ENCODE measurements at regions not wholly inside any gene's neighbourhood (a gene's known extent, or its start where the extent isn't known, plus 50 kb on each side); places are given as distances from the start of the nearest gene placed in this dataset.
"Not testable (repeated sequence)": the region's sequence is repeated elsewhere in the genome, so short reads cannot be mapped to it uniquely, and the experiment has no call there.

DNA sequence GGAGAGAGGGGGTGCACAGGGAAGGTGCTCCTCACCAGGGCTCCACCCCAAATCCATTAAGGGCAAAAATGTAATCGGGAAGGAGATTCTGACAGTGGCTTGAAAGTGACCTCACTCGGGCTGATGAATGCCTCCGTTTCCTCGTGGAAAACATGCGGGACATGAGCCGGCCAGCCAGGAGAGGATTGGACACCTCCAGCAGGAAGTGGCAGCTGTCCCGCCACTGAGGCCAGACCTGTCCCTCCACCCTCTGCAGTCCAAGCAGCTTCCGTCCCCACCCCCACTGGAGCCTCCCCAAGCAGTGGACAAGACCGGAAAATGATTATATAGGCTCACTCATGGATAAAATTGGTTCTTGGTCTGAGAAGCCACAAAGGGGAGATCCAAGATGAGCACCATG is 82.1 kb upstream of the CCL1 start:
- Mint-ChIP-seq H3K4me3 (no peak overlapping the region), H3K9me3 (no peaks in the 10 kb centered on the region), H3K4me1 (no peaks in the 10 kb centered on the region), H3K27me3 (peaks cover 67% of the 10 kb centered on the region), H3K27ac (no peak overlapping the region), H3K36me3 (no peaks in the 10 kb centered on the region)
- ATAC-seq: no peak

DNA sequence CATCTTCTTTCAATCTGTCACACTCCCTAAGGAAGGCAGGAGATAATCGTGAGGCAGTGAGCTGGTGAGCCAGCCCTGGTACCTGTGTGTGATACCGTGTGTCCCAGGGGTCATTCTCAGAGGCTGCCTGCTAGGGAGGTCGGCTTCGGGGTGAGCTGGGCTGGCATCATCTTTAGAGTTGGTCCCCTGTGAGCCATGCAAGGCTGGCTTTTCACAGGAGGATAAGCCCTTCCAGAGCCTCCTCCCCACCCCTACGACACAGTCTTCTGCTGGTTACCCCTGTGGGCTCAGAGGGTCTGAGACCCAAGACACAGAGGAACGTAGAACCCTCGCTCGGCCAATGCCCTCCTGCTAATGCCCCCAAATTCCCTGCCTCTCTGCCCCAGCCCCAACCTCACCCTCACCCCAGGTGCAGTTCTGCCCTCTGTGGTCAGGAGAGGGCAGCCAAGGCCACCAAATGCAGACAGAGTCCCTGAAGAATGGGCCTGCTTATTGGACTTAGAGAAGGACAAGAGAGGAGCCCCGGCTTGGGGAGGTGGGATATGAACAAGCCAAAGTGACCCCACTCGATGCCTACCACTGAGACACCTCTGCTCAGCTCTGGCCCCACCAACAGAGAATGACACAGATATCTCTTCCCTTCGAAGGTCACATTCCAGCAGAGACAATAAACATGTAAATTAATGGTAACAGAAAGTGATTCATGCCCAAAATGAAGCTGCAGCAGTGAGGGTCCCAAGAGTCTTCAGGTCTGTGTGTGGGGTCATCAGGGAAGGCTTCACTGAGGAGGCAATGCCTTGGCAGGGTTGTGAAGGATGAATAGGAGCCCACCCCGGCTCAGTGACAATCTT is 80.8 kb upstream of the CCL1 start:
- Mint-ChIP-seq H3K36me3 (no peaks in the 10 kb centered on the region), H3K9me3 (no peaks in the 10 kb centered on the region), H3K27me3 (peaks cover 72% of the 10 kb centered on the region), H3K4me3 (no peak overlapping the region), H3K27ac (no peak overlapping the region), H3K4me1 (no peaks in the 10 kb centered on the region)
- peak; percentile 29 for ATAC-seq

DNA sequence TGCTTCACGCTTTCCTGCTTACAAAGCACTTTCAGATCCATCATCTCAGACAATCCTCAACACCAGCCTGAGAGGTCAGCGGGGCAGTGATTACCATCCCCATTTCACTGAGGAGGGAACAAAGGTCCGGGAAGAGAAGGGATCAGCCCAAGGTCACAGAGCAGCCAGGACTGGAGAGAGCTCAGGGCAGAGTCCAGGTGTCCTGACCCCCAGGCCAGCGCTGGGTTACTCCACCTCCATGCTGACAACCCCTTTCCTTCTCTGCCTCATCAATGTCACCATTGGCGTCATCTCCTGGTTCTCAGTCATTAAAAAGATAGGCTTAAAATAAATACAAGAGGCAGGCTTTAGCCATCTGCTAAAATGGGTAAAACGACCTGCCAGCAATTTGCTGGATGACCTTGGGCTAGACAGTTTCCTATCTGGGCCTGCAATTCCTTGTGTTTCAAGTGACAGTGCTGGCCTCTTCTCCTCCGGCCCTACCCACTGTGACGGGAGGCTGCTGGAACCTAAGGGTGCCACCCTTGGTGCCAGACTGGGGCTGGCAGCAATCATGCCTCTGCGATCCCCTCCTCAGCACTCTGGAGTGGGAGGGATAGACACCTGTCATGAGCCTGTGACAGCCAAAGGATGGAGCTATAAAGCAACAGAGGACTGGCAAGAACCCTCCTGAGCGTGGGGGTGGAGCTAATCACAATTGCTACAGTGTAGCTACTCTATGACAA is 79.5 kb upstream of the CCL1 start:
- no peaks in the 10 kb centered on the region for H3K4me1 Mint-ChIP-seq
- H3K9me3 Mint-ChIP-seq: no peaks in the 10 kb centered on the region
- H3K36me3 Mint-ChIP-seq: no peaks in the 10 kb centered on the region
- peaks cover 61% of the 10 kb centered on the region for H3K27me3 Mint-ChIP-seq
- no peak overlapping the region for H3K4me3 Mint-ChIP-seq
- ATAC-seq: no peak
- H3K27ac Mint-ChIP-seq: no peak overlapping the region

DNA sequence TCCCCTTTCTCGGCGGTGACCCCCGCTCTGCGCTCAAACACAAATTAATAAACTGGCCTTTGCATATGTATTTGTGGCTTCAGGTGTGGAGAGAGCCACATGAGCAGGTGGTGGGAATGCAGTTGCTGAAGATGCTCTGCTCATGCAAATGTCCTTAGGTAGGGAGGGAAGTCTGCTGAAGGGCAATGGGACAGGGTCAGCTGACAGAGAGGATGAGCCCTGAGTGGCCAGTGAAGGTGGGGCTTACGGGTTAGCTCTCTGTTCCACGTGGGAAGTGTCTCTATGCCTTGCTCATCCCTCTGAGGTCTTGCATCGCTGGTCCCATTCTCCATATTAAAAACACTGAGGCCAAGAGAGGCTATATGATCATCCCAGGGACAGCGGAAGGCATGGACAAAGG is 74.2 kb upstream of the CCL1 start:
- Mint-ChIP-seq H3K9me3 (no peaks in the 10 kb centered on the region), H3K4me1 (no peaks in the 10 kb centered on the region), H3K4me3 (no peak overlapping the region), H3K36me3 (no peaks in the 10 kb centered on the region), H3K27ac (no peak overlapping the region), H3K27me3 (peaks cover 38% of the 10 kb centered on the region)
- ATAC-seq: no peak

DNA sequence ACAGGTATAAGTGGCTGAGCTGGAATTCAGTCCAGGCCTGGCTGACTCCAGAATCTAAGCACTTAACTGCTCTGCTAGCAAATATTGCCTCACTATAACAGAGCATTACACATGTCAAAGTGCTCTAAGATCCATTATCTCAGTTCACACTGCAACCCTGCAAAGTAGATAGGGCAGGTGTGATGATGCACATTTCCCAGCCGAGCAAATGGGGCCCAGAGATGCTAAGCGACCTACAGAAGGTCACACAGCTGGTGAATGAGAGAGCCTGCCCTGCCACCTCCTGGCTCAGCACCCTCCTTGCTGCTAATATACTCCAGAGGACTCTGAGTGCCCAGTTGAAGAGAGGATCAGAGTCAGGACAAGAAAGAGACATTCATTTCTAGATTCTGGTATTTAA is 73.6 kb upstream of the CCL1 start:
- Mint-ChIP-seq H3K27me3 (peaks cover 38% of the 10 kb centered on the region), H3K27ac (no peak overlapping the region), H3K36me3 (no peaks in the 10 kb centered on the region), H3K4me1 (no peaks in the 10 kb centered on the region), H3K4me3 (no peak overlapping the region), H3K9me3 (no peaks in the 10 kb centered on the region)
- ATAC-seq: no peak

DNA sequence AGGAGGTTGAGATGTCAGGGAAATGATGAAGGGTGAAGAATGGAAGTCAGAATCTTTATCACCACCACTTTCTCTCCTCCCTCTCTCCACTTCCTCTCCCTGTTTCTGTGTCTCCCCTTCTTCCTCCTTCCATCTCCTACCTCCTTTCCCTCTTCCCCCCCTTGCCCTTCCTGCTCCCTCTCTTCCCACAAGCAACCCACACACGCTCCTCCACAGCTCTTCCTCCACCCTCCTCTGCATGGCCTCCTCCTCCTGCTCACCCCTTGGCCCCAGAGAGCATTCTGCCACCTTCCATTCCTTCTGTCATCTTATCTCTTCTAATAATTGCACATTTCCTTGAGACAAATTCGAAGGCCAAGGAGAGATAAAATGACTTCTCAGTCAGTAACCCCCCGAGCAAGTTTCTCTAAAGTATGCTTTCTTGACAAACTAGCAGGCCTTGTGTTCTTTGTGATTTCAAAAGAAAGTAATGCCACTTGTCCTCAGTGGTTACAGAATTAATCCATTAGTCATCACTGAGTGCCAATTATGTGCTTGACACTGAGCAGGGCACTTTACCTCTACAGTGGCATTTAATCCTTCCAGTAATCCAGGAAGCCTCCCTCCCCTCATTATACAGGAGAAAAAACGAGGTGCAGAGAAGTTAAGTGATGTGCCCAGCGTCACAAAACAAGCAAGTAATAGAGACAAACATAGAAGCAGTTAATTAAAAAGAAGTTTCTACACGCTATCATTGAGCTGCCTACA is 72.3 kb upstream of the CCL1 start:
- H3K4me3 Mint-ChIP-seq: no peak overlapping the region
- peaks cover 28% of the 10 kb centered on the region for H3K27me3 Mint-ChIP-seq
- H3K27ac Mint-ChIP-seq: no peak overlapping the region
- no peaks in the 10 kb centered on the region for H3K9me3 Mint-ChIP-seq
- no peaks in the 10 kb centered on the region for H3K36me3 Mint-ChIP-seq
- ATAC-seq: no peak
- no peaks in the 10 kb centered on the region for H3K4me1 Mint-ChIP-seq

DNA sequence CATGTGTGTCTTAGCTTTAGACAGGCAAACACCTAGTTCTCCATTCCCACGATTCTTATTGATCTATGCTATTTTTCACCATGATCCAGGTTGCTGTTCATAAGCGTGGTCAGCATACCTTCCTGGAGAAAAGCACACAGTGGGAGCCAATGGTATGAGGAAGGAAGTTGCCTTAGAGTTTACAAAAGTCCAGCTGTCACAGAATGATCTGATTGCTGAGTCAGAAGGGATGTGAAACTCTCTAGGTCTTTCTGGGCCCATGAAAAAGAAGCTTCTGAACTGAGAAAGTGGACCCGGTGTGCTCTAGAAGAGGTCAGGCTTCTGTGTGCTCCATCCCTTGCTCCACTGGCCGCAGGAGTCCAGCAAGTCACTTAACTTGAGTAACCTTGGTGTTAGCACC is 71.0 kb upstream of the CCL1 start:
- ATAC-seq: no peak
- H3K27ac Mint-ChIP-seq: no peak overlapping the region
- H3K4me3 Mint-ChIP-seq: no peak overlapping the region
- no peaks in the 10 kb centered on the region for H3K9me3 Mint-ChIP-seq
- peaks cover 32% of the 10 kb centered on the region for H3K27me3 Mint-ChIP-seq
- no peaks in the 10 kb centered on the region for H3K36me3 Mint-ChIP-seq
- no peaks in the 10 kb centered on the region for H3K4me1 Mint-ChIP-seq

DNA sequence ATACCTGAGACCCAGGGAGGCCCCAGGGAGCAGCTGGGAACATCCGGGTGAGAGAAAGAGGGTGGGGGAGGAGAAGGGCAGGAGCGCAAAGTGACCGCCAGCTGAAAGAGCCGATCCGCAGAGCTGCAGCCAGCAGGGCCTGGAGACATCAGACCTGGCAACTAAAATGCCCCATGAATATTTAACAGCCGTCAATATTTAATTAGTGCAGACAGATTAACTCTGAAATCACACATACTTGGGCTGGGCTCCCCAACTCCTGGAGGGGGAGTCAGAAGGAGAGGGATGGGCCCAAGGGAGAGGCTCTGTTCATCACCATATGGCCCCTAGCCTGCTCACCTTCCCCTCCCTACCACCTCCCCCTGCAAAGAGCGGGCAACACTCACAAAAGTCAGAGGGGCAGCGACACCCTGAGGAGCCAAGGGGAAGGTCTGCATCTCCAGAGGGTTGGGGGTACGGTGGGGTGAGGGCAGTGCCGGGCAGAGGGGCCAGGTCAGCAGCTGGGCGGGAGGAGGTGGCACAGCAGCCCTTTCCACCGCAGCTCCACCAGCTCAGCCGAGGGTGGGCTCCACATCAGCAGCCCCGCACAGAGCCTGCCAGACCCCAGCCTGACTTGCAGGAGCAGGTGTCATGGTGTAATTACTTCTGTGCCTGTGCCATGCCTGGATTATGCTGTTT is 61.9 kb upstream of the CCL1 start:
- Mint-ChIP-seq H3K27me3 (peaks cover 52% of the 10 kb centered on the region), H3K4me3 (no peak overlapping the region), H3K9me3 (no peaks in the 10 kb centered on the region), H3K36me3 (no peaks in the 10 kb centered on the region), H3K27ac (no peak overlapping the region), H3K4me1 (peaks cover 13% of the 10 kb centered on the region)
- no peak for ATAC-seq

DNA sequence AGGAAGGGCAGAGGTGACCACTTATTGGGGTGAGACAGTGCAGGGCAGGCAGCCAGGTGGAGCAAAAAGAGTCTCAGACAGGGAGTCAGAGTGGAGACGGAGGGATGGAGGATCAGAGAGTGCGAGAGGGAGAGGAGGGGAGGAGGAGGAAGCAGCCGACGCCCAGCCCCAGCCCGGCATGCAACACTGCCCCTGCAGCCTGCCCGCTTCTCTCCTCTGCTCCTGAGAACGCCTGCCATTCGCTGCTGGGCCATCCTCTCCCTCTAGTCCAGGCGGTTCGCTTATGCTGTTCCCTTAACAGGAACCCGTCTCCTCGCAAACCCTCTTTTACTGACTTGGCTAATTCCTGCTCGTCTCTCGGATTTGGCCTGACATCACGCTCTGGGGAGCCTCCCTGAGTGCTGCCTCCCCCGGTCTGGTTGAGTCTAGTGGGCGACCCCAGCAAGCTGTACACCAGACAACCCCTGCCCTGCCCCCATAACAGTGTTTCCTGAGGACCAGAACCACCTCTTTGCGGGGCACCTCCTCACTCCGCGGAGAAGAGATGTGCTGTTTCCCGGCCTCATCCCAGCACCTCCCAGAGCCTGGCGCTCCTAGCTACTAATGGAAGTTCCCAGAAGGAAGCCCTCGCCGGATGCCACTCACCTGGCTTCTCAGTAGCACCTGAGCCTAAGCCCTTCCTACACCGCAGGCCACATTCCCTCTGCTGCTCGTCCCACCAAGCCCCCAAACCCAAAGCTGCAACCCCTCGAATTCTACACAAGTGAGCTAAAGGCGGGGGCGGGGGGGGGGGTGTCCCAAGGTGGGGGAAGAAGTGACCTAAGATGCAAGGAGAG is 61.2 kb upstream of the CCL1 start:
- H3K36me3 Mint-ChIP-seq: no peaks in the 10 kb centered on the region
- peak overlapping the region; percentile 36 for H3K27ac Mint-ChIP-seq
- ATAC-seq: no peak
- H3K9me3 Mint-ChIP-seq: no peaks in the 10 kb centered on the region
- H3K4me1 Mint-ChIP-seq: peaks cover 13% of the 10 kb centered on the region
- peaks cover 48% of the 10 kb centered on the region for H3K27me3 Mint-ChIP-seq
- H3K4me3 Mint-ChIP-seq: peak overlapping the region; percentile 79

DNA sequence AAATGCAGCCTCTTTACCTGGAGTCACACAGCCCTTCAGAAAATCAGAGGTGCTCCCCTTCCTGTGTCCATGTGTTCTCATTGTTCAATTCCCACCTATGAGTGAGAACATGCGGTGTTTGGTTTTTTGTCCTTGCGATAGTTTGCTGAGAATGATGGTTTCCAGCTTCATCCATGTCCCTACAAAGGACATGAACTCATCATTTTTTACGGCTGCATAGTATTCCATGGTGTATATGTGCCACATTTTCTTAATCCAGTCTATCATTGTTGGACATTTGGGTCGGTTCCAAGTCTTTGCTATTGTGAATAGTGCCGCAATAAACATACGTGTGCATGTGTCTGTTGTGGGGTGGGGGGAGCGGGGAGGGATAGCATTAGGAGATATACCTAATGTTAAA is 60.3 kb upstream of the CCL1 start:
- peaks cover 48% of the 10 kb centered on the region for H3K27me3 Mint-ChIP-seq
- H3K4me1 Mint-ChIP-seq: peaks cover 13% of the 10 kb centered on the region
- H3K27ac Mint-ChIP-seq: peak overlapping the region; percentile 36
- H3K36me3 Mint-ChIP-seq, ATAC-seq, H3K9me3 Mint-ChIP-seq, H3K4me3 Mint-ChIP-seq: not testable (repeated sequence)

DNA sequence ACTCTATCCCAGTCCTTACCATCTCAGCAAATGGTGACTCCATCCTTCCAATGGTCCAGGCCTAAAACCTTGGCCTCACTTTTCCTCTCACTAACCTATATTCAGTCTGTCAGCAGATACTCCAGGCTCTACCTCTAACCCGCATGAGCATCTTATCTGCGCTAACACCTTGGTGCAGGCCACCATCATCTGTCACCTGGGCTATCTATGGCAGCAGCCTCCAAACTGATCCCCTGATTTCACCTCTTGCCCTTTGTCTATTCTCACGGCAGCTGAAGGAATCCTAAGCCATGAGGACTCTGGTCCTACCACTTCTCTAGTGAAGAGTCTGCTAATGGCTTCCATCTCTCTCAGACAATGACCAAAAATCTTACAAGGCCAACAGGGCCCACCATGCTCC is 57.9 kb upstream of the CCL1 start:
- Mint-ChIP-seq H3K27ac (no peak overlapping the region), H3K4me3 (no peak overlapping the region), H3K27me3 (peaks cover 40% of the 10 kb centered on the region), H3K36me3 (no peaks in the 10 kb centered on the region), H3K4me1 (peaks cover 13% of the 10 kb centered on the region), H3K9me3 (no peaks in the 10 kb centered on the region)
- ATAC-seq: no peak

DNA sequence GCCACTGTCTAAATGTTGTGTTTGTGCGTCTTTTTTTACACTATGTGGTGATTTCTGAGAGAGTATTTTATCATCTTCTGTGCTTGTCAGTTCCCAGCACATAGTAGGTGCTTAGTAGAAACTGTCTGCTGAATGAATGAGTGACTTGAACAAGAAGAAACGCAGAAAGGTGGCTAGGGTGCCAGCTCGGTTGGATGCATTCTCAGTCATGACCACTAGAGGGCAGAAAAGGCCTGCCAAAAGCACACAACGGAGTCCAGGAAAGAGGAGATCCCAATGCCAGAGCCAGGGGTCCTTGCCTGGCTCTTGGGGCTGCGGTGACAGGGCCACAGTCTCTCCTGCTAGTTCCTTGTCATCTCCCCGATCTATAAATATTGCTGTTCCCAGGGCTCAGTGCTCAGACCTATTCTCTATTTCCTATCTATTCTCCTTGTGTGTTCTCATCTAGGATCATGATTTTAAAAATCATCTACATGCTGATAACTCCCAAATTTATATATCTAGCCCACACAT is 57.3 kb upstream of the CCL1 start:
- Mint-ChIP-seq H3K27ac (peak overlapping the region; percentile 55), H3K4me1 (peaks cover 13% of the 10 kb centered on the region), H3K4me3 (no peak overlapping the region), H3K27me3 (peaks cover 43% of the 10 kb centered on the region), H3K36me3 (no peaks in the 10 kb centered on the region), H3K9me3 (no peaks in the 10 kb centered on the region)
- ATAC-seq: no peak

DNA sequence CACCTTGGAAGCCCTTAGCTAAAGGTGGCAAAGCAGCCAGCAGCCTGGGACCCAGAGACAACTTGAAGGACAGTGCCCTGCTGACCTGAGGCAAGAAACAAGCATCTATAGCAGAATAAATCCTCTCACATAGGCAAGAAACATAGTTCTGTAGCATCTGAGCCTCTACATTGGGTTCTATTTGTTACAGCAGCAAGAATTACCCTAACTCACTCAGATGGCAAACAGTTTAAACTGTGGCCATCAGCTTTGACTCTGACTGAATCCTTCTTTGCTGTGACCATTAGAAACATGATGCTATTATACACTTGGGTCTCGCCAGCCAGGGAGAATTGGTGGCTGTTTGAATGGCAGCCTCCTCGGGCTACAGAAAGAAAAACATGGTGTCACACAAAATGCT is 53.1 kb upstream of the CCL1 start:
- Mint-ChIP-seq H3K27ac (no peak overlapping the region), H3K4me1 (peaks cover 4% of the 10 kb centered on the region), H3K4me3 (no peak overlapping the region), H3K9me3 (no peaks in the 10 kb centered on the region), H3K36me3 (no peaks in the 10 kb centered on the region), H3K27me3 (peaks cover 44% of the 10 kb centered on the region)
- ATAC-seq: no peak

DNA sequence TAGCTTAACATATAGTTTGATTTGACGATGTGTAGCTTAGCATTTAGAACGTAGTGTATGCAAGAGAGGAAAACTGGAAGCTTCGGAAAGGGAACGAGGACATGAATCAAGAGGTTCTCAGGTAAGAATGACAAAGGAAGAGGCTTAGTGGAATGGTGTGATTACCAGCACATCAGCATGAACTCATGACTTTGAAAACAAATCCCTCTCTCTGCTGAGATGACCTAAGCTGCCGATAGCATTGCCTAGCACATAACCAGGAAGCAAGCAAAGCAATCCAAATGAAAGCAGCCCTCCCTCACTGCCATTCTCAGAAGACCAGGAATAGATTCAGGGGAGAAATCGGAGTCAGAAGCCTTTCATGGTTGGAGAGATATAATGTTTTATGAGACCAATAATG is 51.3 kb upstream of the CCL1 start:
- no peak overlapping the region for H3K4me3 Mint-ChIP-seq
- no peak for ATAC-seq
- no peaks in the 10 kb centered on the region for H3K4me1 Mint-ChIP-seq
- no peaks in the 10 kb centered on the region for H3K36me3 Mint-ChIP-seq
- H3K9me3 Mint-ChIP-seq: no peaks in the 10 kb centered on the region
- H3K27me3 Mint-ChIP-seq: peaks cover 43% of the 10 kb centered on the region
- H3K27ac Mint-ChIP-seq: no peak overlapping the region
